IPS-20b (cell line): ENCODE measurements at regions not wholly inside any gene's neighbourhood (a gene's known extent, or its start where the extent isn't known, plus 50 kb on each side); places are given as distances from the start of the nearest gene placed in this dataset.
A peak's percentile ranks its signal among the peaks of the same experiment; 100 is the strongest.

Source experiments
- H3K27ac ChIP-seq: one replicate; pipeline ENCODE4 v1.5.1; 2013; ENCODE audit warnings: low read length
- H3K27me3 ChIP-seq: 2 replicates; pipeline ENCODE4 v1.6.1; 2013; ENCODE audit warnings: mild to moderate bottlenecking, low read length, inconsistent platforms; ENCODE audit not compliant: insufficient read depth
- H3K36me3 ChIP-seq: 2 replicates; pipeline ENCODE4 v1.6.1; 2013; ENCODE audit warnings: low read depth, mild to moderate bottlenecking, inconsistent platforms, low read length, moderate library complexity; ENCODE audit not compliant: insufficient read depth
- H3K4me1 ChIP-seq: 2 replicates; pipeline ENCODE4 v1.6.1; 2013; ENCODE audit warnings: mild to moderate bottlenecking, control low read depth, inconsistent platforms, low read length, moderate library complexity; ENCODE audit not compliant: insufficient read depth
- H3K4me3 ChIP-seq: 2 replicates; pipeline ENCODE4 v1.5.1; 2013; ENCODE audit warnings: mild to moderate bottlenecking, low read length, inconsistent platforms
- H3K9ac ChIP-seq: 2 replicates; pipeline ENCODE4 v1.6.1; 2013; ENCODE audit warnings: low read depth, mild to moderate bottlenecking, inconsistent platforms, low read length, moderate library complexity
- H3K9me3 ChIP-seq: 2 replicates; pipeline ENCODE4 v1.6.1; 2013; ENCODE audit warnings: mild to moderate bottlenecking, low read depth, low read length, inconsistent platforms; ENCODE audit not compliant: insufficient read depth

DNA sequence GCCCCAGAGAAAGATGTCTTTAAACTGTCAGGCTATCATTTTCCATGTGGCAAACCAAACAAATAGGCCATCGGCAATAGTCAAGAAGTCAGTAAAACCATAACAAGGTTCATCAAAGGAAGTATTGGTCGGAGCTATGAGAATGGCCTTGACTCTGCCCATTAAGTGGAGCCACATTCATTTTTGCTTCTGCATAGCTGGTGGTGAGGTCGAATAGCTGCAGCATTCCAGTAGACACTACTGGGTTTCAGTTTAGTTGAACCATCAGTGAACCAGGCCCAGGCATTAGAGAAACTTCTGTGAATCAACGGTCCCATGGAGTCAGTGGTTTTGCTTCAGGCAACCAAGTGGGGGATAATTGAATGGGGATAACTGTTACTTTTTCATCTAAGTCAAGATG, 92.0 kb upstream of the MED14 start:
- Histone ChIP-seq H3K36me3 (no peaks in the 10 kb centered on the region), H3K9ac (no peak overlapping the region), H3K4me1 (no peaks in the 10 kb centered on the region), H3K4me3 (no peak overlapping the region), H3K27me3 (no peaks in the 10 kb centered on the region), H3K9me3 (no peaks in the 10 kb centered on the region), H3K27ac (no peak overlapping the region)

DNA sequence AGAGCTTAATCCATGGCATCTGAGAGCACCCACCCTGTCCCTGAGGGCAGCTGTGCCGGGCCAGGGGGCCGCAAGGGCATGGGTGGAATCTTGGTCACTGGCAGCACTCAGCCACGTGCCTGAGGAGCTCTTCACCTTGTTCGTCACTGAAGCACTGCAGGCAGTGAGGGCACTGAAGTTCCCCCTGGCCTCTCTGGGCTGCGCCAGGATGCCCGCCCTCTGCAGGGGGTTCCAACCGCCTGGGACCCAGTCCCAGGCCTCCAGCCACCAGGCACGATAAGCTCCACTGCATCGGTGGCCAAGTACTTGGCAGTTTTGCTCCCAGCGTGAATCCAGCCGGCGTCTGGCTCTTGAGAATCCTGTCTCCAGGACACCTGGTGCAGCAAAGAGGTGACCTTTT, 96.4 kb upstream of the MED14 start:
- H3K36me3 ChIP-seq: no peaks in the 10 kb centered on the region
- no peak overlapping the region for H3K4me3 ChIP-seq
- H3K9me3 ChIP-seq: no peaks in the 10 kb centered on the region
- H3K27me3 ChIP-seq: no peaks in the 10 kb centered on the region
- H3K4me1 ChIP-seq: no peaks in the 10 kb centered on the region; the same call in 1 of the 2 replicates
- no peak overlapping the region for H3K9ac ChIP-seq
- no peak overlapping the region for H3K27ac ChIP-seq

DNA sequence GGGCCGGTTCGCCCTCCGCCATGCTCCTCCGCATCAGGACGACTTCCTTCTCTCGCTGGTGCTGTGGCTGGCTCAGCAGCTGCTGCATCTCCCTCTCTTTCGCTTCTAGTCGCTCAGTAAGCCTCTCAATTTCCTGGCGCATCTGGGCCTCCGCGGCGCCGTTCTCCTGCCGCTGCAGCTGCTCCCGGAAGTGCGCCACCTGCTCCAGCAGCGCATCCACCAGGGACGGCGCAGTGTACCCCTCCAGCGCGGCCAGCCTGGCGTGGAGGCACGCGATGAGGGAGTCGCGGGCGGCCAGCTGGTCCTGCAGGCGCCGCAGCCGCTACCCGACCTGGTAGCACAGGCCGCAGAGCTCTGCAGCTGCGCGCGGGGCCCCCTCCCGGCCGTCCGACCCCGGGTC, 97.4 kb upstream of the MED14 start:
- Histone ChIP-seq H3K9ac (no peak overlapping the region), H3K4me1 (no peaks in the 10 kb centered on the region; the same call in 1 of the 2 replicates), H3K4me3 (no peak overlapping the region), H3K9me3 (no peaks in the 10 kb centered on the region), H3K27ac (no peak overlapping the region), H3K36me3 (no peaks in the 10 kb centered on the region), H3K27me3 (no peaks in the 10 kb centered on the region)

DNA sequence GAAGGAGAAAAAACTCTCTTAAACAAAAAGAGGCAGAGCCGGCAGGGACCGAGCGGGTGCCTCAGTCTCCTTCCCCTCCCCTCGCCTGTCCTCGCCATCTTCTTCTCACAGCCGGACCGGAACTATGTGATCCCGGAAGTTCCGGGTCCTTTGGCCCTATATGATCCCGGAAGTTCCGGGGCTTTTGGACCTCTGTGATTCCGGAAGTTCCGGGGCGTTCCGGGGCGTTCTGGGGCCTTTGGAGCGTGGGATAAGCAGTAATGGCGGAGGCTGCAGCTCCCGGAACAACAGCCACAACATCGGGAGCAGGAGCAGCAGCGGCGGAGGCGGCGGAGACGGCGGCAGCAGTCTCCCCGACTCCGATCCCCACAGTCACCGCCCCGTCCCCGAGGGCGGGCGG, 98.9 kb upstream of the MED14 start:
- Histone ChIP-seq H3K27me3 (no peaks in the 10 kb centered on the region), H3K27ac (no peak overlapping the region), H3K4me3 (no peak overlapping the region), H3K36me3 (no peaks in the 10 kb centered on the region), H3K9ac (no peak overlapping the region), H3K9me3 (no peaks in the 10 kb centered on the region; the same call in 1 of the 2 replicates), H3K4me1 (no peaks in the 10 kb centered on the region; the same call in 1 of the 2 replicates)

DNA sequence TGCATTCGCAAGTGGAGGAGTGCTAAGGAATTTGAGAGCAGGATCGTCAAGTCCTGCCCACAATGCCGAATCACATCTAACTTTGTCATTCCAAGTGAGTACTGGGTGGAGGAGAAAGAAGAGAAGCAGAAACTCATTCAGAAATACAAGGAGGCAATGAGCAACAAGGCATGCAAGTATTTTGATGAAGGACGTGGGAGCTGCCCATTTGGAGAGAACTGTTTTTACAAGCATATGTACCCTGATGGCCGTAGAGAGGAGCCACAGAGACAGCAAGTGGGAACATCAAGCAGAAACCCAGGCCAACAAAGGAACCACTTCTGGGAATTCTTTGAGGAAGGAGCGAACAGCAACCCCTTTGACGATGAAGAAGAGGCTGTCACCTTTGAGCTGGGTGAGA, 100.2 kb upstream of the MED14 start:
- H3K4me3 ChIP-seq: no peak overlapping the region

DNA sequence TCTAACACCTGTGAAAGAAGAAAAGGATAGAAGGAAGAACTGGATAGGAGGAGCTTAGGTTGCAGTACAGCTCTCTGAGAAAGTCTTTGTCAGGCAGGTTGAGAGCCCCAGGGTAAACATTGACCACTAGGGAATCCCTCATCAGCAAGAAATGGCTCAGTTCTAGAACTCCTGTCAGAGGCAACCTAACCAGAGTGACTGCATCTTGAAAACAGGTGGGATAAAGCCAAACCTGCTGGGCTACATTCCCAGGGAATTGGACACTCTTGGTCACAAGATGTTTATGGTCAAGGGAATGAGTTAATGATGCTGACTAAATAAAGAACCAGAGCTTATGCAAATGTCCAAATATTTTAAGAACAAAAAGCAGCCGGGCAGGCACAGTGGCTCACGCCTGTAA, 108.3 kb upstream of the MED14 start:
- Histone ChIP-seq H3K9me3 (peaks cover 21% of the 10 kb centered on the region), H3K36me3 (peaks cover 6% of the 10 kb centered on the region; the same call in 1 of the 2 replicates), H3K4me3 (no peak overlapping the region), H3K27ac (no peak overlapping the region), H3K4me1 (peaks cover 14% of the 10 kb centered on the region; the same call in 1 of the 2 replicates), H3K27me3 (no peaks in the 10 kb centered on the region), H3K9ac (no peak overlapping the region)

More for the DNA sequence above, 100.2 kb upstream of the MED14 start:
- Histone ChIP-seq H3K9me3 (peaks cover 7% of the 10 kb centered on the region), H3K36me3 (no peaks in the 10 kb centered on the region), H3K9ac (no peak overlapping the region), H3K27me3 (no peaks in the 10 kb centered on the region), H3K4me1 (no peaks in the 10 kb centered on the region; the same call in 1 of the 2 replicates), H3K27ac (no peak overlapping the region)

DNA sequence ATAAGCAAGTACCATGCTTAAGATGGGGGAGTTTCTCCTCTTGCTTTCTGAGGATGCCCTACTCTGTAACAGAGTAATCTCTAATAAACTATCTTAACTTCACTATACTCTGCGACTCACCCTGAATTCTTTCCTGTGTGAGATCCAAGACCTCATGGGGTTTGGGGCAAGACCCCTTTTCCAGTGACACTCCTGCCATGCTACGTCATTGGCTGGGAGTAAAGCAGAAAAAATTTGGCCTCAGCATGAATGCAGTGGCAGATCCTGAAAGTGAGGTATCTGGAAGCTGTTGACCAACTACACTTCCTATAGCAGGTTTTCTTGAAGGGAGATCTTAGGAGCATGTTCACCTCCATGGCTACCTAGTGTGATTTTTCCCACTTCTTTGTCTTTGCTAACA, 109.1 kb upstream of the MED14 start:
- Histone ChIP-seq H3K9ac (peak overlapping the region; percentile 82; the same call in 1 of the 2 replicates), H3K4me3 (peak overlapping the region; percentile 55; the same call in 1 of the 2 replicates), H3K36me3 (peaks cover 6% of the 10 kb centered on the region; the same call in 1 of the 2 replicates), H3K9me3 (peaks cover 21% of the 10 kb centered on the region; the same call in 1 of the 2 replicates), H3K27me3 (no peaks in the 10 kb centered on the region), H3K4me1 (peaks cover 14% of the 10 kb centered on the region; the same call in 1 of the 2 replicates), H3K27ac (peak overlapping the region; percentile 79)

GRCh38 chrX:40845331-40845911, 110.1 kb upstream of the MED14 start:
- no peaks in the 10 kb centered on the region for H3K27me3 ChIP-seq
- peaks cover 6% of the 10 kb centered on the region; the same call in 1 of the 2 replicates for H3K36me3 ChIP-seq
- peak overlapping the region; percentile 82 for H3K9ac ChIP-seq
- peak overlapping the region; percentile 89 for H3K27ac ChIP-seq
- peaks cover 14% of the 10 kb centered on the region; the same call in 1 of the 2 replicates for H3K4me1 ChIP-seq
- peaks cover 15% of the 10 kb centered on the region; the same call in 1 of the 2 replicates for H3K9me3 ChIP-seq
- peak overlapping the region; percentile 55; the same call in 1 of the 2 replicates for H3K4me3 ChIP-seq

- peaks cover 27% of the 10 kb centered on the region; the same call in 1 of the 2 replicates for H3K4me1 ChIP-seq
- H3K4me3 ChIP-seq: no peak overlapping the region
- H3K27ac ChIP-seq: no peak overlapping the region
- no peak overlapping the region; the same call in 1 of the 2 replicates for H3K9ac ChIP-seq
- H3K27me3 ChIP-seq: no peaks in the 10 kb centered on the region
- H3K36me3 ChIP-seq: no peaks in the 10 kb centered on the region
- H3K9me3 ChIP-seq: no peaks in the 10 kb centered on the region
These were observed 114.8 kb upstream of the MED14 start for GRCh38 chrX:40849906-40850823.

DNA sequence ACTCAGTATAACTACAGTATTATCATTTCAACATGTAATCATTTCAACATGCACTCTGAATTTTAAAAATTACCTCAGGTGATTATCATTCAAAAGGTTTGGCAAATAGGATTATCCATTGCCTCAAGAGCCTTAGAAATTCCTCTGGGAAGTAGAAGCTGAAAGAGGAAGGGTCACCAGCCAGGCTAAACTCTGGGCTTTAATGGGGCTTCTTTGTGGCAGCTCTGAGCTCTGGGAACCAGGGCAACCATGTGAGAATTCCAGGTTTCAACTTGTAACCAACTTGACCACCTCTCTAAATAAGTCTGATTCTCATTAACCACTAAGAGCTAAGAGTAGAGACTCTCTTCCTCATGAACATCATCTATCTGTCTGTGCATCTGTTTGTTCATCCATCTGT, 117.2 kb upstream of the MED14 start:
- Histone ChIP-seq H3K27ac (peak overlapping the region; percentile 64), H3K9me3 (no peaks in the 10 kb centered on the region), H3K27me3 (no peaks in the 10 kb centered on the region), H3K9ac (peak overlapping the region; percentile 76; the same call in 1 of the 2 replicates), H3K4me1 (peaks cover 18% of the 10 kb centered on the region; the same call in 1 of the 2 replicates), H3K4me3 (peak overlapping the region; percentile 3; the same call in 1 of the 2 replicates), H3K36me3 (no peaks in the 10 kb centered on the region)

DNA sequence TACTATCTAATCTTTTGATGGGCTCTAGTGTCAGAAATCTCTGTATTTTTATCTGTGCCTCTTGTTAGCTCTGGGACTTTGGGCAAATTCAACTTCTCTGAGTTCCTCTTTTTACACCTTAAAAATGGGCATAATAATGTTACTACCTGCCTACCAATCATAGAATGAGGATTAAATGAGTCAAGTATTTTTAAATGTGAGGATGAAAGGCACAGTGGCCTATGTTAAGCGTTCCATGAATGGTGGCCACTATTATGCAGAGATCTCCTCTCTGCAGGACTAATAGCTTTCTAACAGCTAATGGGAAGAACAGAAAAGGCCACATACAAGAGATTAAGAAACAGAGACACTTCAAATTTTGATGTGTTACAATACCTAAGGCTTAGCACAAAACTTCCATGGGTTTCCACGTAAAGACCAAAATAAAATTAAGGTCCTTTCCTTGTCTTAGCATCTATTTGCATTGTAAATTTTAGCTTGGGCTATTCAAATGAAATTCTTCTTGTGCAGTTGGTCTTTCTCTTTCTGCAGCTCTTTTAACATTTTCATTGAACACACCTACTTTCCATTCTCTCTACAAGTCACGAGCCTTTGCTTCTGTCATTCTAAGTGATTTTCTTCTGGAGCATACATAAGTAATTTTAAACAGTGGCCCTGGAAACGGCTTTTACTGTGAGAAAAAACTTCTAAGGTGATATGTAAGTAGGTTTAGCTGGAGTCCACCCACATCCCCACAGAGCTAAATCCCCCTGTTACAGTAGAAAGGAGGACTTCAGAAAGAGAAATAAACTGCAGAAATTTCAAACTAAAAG, 117.9 kb upstream of the MED14 start:
- Histone ChIP-seq H3K9me3 (no peaks in the 10 kb centered on the region), H3K4me3 (peak overlapping the region; percentile 3; the same call in 1 of the 2 replicates), H3K4me1 (peaks cover 18% of the 10 kb centered on the region; the same call in 1 of the 2 replicates), H3K9ac (peak overlapping the region; percentile 76), H3K27me3 (no peaks in the 10 kb centered on the region), H3K27ac (peak overlapping the region; percentile 89), H3K36me3 (no peaks in the 10 kb centered on the region)
